ENCODE measurements at regions not wholly inside any gene's neighbourhood (a gene's known extent, or its start where the extent isn't known, plus 50 kb on each side); places are given as distances from the start of the nearest gene placed in this dataset.

DNA sequence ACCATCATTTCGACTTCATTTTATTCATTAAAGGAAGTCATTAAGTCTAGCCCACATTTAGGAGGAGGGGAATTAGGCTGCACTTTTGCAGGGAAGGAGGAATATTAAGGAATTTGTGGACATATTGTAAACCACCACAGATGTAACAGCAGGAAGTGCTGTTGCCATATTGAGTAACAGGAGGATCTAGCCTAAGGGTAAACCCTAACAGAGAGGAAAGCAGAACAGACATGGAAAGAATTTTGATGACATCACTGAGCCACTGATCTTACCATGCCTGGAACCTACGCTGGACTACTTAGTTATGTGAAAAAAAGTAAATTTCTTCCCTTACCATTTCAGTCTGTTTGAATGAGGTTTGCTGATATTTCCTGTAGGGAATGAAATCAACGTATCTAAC, 100.7 kb upstream of the ATF7IP start:
- H3K9me3 Mint-ChIP-seq, result peaks cover 25% of the 10 kb centered on the region
- no peak overlapping the region for H3K4me3 Mint-ChIP-seq
- H3K27ac Mint-ChIP-seq, result no peak overlapping the region
- peaks cover 37% of the 10 kb centered on the region for H3K4me1 Mint-ChIP-seq
- no peaks in the 10 kb centered on the region for H3K27me3 Mint-ChIP-seq (ENCODE audit: low read depth)
- TF ChIP-seq, protein P1, sequence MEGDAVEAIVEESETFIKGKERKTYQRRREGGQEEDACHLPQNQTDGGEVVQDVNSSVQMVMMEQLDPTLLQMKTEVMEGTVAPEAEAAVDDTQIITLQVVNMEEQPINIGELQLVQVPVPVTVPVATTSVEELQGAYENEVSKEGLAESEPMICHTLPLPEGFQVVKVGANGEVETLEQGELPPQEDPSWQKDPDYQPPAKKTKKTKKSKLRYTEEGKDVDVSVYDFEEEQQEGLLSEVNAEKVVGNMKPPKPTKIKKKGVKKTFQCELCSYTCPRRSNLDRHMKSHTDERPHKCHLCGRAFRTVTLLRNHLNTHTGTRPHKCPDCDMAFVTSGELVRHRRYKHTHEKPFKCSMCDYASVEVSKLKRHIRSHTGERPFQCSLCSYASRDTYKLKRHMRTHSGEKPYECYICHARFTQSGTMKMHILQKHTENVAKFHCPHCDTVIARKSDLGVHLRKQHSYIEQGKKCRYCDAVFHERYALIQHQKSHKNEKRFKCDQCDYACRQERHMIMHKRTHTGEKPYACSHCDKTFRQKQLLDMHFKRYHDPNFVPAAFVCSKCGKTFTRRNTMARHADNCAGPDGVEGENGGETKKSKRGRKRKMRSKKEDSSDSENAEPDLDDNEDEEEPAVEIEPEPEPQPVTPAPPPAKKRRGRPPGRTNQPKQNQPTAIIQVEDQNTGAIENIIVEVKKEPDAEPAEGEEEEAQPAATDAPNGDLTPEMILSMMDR (IDR thresholded peaks at IDR 0.05; ENCODE audit: unreplicated experiment), result no peak
- no peak for DNase-seq (ENCODE audit: low spot score in 2 of 2, unreplicated experiment in 2 of 2)
- H3K36me3 Mint-ChIP-seq, result peaks cover 16% of the 10 kb centered on the region

DNA sequence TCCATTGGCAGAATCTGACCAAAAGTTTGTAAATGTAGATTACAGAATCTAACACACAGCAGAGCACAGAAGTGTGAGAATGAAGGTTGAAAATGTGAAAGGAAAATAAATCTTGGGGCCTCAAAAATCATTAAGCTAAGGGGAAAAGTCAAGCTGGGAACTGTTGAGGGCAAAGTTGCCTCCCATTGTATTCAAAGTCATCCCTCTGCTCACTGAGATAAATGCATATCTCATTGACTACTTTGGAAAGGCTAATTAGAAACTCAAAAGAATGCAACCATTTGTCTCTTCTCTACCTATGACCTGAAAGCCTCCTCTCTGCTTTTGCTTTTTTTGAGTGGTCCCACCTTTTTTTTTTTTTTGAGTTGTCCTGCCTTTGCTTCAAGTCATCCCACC, 97.4 kb upstream of the ATF7IP start:
- peaks cover 34% of the 10 kb centered on the region for H3K9me3 Mint-ChIP-seq
- peaks cover 12% of the 10 kb centered on the region for H3K4me1 Mint-ChIP-seq
- peak overlapping the region; percentile 3 for H3K27ac Mint-ChIP-seq
- DNase-seq (ENCODE audit: low spot score in 2 of 2, unreplicated experiment in 2 of 2), result no peak
- TF ChIP-seq, protein P1 (IDR thresholded peaks at IDR 0.05; ENCODE audit: unreplicated experiment), result no peak
- H3K4me3 Mint-ChIP-seq, result no peak overlapping the region
- peaks cover 19% of the 10 kb centered on the region for H3K36me3 Mint-ChIP-seq
- H3K27me3 Mint-ChIP-seq (ENCODE audit: low read depth), result no peaks in the 10 kb centered on the region

DNA sequence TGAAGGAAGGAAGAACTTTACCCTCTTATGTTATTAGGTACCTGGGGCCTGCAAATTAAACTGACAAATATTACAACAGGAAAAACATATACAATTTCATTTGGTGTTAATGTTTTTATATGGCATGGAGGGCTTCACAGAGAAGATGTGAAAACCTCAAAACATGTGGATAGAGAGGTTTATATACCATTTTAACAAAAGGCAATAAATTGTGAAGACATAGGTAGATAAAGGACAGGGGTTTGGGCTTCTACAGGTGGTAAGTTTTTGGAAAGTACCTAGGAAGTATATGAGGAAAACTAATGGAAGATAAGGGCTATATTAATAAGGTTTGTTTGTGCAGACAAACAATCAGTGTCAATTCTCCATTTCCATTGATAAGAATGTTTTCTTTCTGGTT, 95.1 kb upstream of the ATF7IP start:
- Mint-ChIP-seq H3K27me3 (ENCODE audit: low read depth) (no peaks in the 10 kb centered on the region), H3K9me3 (peaks cover 30% of the 10 kb centered on the region), H3K36me3 (peaks cover 13% of the 10 kb centered on the region), H3K4me1 (peaks cover 16% of the 10 kb centered on the region), H3K27ac (no peak overlapping the region), H3K4me3 (no peak overlapping the region)
- no peak for DNase-seq (ENCODE audit: low spot score in 2 of 2, unreplicated experiment in 2 of 2)
- TF ChIP-seq, protein P1 (IDR thresholded peaks at IDR 0.05; ENCODE audit: unreplicated experiment), result no peak

DNA sequence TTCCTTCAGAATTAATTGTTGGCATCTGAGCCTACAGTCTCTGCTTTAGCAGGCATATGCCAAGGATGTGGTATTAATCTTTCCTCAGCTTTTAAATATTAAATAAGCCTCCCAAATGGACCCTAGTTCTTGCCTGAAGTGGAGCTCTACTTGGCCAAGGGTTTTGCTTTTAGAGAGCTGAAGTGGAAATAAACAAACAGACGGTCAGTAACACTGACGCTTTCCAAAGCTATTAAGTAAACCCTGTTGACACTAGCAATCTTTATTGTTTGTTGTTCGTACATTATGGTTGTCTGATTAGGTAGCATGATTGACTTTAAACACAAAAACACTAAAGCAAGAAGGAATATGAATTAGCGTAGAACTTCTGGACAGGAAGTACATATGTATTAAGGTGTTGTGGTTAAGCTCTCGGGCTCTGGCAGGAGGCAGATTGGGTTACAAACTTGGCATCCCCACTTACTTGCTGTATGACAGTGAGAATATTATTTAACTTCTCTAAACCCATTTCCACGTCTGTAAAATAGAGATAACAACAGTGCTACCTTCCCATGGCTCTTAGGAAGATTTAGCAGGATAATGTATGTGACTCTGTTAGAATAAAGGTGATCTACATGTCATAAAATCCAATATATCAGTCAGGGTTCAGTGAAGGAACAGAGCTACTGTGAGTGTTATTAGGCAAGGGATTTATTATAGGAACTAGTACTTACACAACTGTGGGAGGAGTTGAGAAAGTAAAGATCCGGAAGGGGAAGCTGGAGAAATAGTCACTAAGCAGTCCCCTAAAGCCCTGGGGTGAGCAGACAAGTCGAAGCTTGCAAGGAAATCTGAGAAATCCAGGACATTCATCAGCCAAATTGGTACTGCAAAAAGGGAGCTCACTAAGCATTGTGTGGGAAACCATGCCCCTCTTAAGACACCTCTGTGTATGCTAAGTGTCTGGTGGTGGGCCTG, 92.2 kb upstream of the ATF7IP start:
- peaks cover 17% of the 10 kb centered on the region for H3K36me3 Mint-ChIP-seq
- H3K4me3 Mint-ChIP-seq, result no peak overlapping the region
- peak overlapping the region; percentile 50 for H3K27ac Mint-ChIP-seq
- TF ChIP-seq, protein P1 (IDR thresholded peaks at IDR 0.05; ENCODE audit: unreplicated experiment), result no peak
- H3K9me3 Mint-ChIP-seq, result peaks cover 37% of the 10 kb centered on the region
- peaks cover 8% of the 10 kb centered on the region for H3K4me1 Mint-ChIP-seq
- no peak for DNase-seq (ENCODE audit: low spot score in 2 of 2, unreplicated experiment in 2 of 2)
- no peaks in the 10 kb centered on the region for H3K27me3 Mint-ChIP-seq (ENCODE audit: low read depth)

DNA sequence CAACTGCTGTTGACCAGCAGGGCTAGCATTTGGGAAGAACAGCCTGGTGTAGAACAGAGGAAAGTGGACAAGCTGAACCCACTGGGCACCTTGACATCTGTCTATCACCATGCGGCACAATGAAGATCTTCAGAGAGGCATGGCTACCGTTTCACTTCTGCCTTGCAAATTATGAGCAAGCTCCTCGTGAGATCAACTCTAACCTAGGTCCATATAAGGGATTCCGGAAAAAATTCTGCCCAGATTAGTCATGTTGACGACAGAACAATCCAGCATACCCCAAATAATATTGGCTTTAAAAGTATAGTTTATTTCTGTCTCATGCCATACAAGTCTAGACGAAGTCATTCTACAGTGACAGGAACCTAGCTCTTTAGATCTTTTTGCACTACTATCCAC, 91.6 kb upstream of the ATF7IP start:
- Mint-ChIP-seq H3K4me1 (peaks cover 9% of the 10 kb centered on the region), H3K36me3 (peaks cover 17% of the 10 kb centered on the region), H3K27ac (no peak overlapping the region), H3K4me3 (no peak overlapping the region), H3K9me3 (peaks cover 37% of the 10 kb centered on the region), H3K27me3 (ENCODE audit: low read depth) (no peaks in the 10 kb centered on the region)
- TF ChIP-seq, protein P1 (IDR thresholded peaks at IDR 0.05; ENCODE audit: unreplicated experiment), result no peak
- no peak for DNase-seq (ENCODE audit: low spot score in 2 of 2, unreplicated experiment in 2 of 2)
